Neural crest cell (in vitro differentiated cells): ENCODE measurements at regions not wholly inside any gene's neighbourhood (a gene's known extent, or its start where the extent isn't known, plus 50 kb on each side); places are given as distances from the start of the nearest gene placed in this dataset.

Source experiments
- DNase-seq: peaks from one replicate; pipeline ENCODE4 v3.0.0; 2021; ENCODE audit warnings: low read depth, mixed read lengths, low spot score
- H3K27ac Mint-ChIP-seq: one replicate; pipeline ENCODE4 v1.8.0; 2021; ENCODE audit warnings: mild to moderate bottlenecking, mixed read lengths; ENCODE audit not compliant: unreplicated experiment
- H3K27me3 Mint-ChIP-seq: 2 replicates; pipeline ENCODE4 v1.8.0; 2021; ENCODE audit warnings: low read depth, mild to moderate bottlenecking, mixed read lengths
- H3K36me3 Mint-ChIP-seq: 2 replicates; pipeline ENCODE4 v1.8.0; 2021; ENCODE audit warnings: low read depth, mild to moderate bottlenecking, mixed read lengths
- H3K4me1 Mint-ChIP-seq: 2 replicates; pipeline ENCODE4 v1.8.0; 2021; ENCODE audit warnings: mixed read lengths
- H3K4me3 Mint-ChIP-seq: one replicate; pipeline ENCODE4 v1.8.0; 2021; ENCODE audit warnings: mild to moderate bottlenecking, mixed read lengths
- H3K9me3 Mint-ChIP-seq: 2 replicates; pipeline ENCODE4 v1.8.0; 2021; ENCODE audit warnings: mixed read lengths
- CTCF ChIP-seq: fragments of 200-600 bp; sonication (generic); conservative IDR thresholded peaks from 2 replicates; pipeline ENCODE4 v1.5.0; 2021; ENCODE audit warnings: antibody characterized with exemption, mild to moderate bottlenecking

- no peak overlapping the region for H3K27ac Mint-ChIP-seq
- H3K27me3 Mint-ChIP-seq: no peaks in the 10 kb centered on the region
- H3K4me3 Mint-ChIP-seq: no peak overlapping the region
- H3K36me3 Mint-ChIP-seq: peaks cover 3% of the 10 kb centered on the region
- peaks cover 4% of the 10 kb centered on the region for H3K9me3 Mint-ChIP-seq
- DNase-seq: no peak
- no peak for TF ChIP-seq CTCF
- no peaks in the 10 kb centered on the region for H3K4me1 Mint-ChIP-seq
Measured at GRCh38 chr13:32882691-32883090, 133.5 kb upstream of the KL start.

GRCh38 chr13:32883474-32883873 is 132.7 kb upstream of the KL start:
- Mint-ChIP-seq H3K36me3 (peaks cover 3% of the 10 kb centered on the region), H3K4me1 (no peaks in the 10 kb centered on the region), H3K9me3 (peaks cover 6% of the 10 kb centered on the region), H3K4me3 (no peak overlapping the region), H3K27ac (no peak overlapping the region), H3K27me3 (no peaks in the 10 kb centered on the region)
- TF ChIP-seq CTCF: no peak
- DNase-seq: no peak

GRCh38 chr13:32887617-32888016 is 128.6 kb upstream of the KL start:
- Mint-ChIP-seq H3K36me3 (peaks cover 4% of the 10 kb centered on the region), H3K4me3 (no peak overlapping the region), H3K27ac (no peak overlapping the region), H3K27me3 (no peaks in the 10 kb centered on the region), H3K9me3 (peaks cover 6% of the 10 kb centered on the region), H3K4me1 (no peaks in the 10 kb centered on the region)
- DNase-seq: no peak
- no peak for TF ChIP-seq CTCF

GRCh38 chr13:32889986-32890565 is 126.1 kb upstream of the KL start:
- H3K36me3 Mint-ChIP-seq: peaks cover 6% of the 10 kb centered on the region
- H3K9me3 Mint-ChIP-seq: peaks cover 6% of the 10 kb centered on the region
- DNase-seq: no peak
- H3K4me1 Mint-ChIP-seq: no peaks in the 10 kb centered on the region
- TF ChIP-seq CTCF: no peak
- no peak overlapping the region for H3K4me3 Mint-ChIP-seq
- no peaks in the 10 kb centered on the region for H3K27me3 Mint-ChIP-seq
- H3K27ac Mint-ChIP-seq: no peak overlapping the region

- H3K9me3 Mint-ChIP-seq: no peaks in the 10 kb centered on the region
- H3K27ac Mint-ChIP-seq: no peak overlapping the region
- H3K4me1 Mint-ChIP-seq: no peaks in the 10 kb centered on the region
- H3K4me3 Mint-ChIP-seq: no peak overlapping the region
- H3K27me3 Mint-ChIP-seq: no peaks in the 10 kb centered on the region
- no peak for DNase-seq
- no peak for TF ChIP-seq CTCF
- peaks cover 2% of the 10 kb centered on the region for H3K36me3 Mint-ChIP-seq
Measured at GRCh38 chr13:32893176-32893575, 123.0 kb upstream of the KL start.

GRCh38 chr13:32894589-32895001 is 121.6 kb upstream of the KL start:
- Mint-ChIP-seq H3K27ac (no peak overlapping the region), H3K4me3 (no peak overlapping the region), H3K9me3 (no peaks in the 10 kb centered on the region), H3K27me3 (no peaks in the 10 kb centered on the region), H3K4me1 (no peaks in the 10 kb centered on the region), H3K36me3 (peaks cover 2% of the 10 kb centered on the region)
- no peak for DNase-seq
- no peak for TF ChIP-seq CTCF
